Gastroesophageal sphincter (tissue), 4 donors: ENCODE measurements at regions not wholly inside any gene's neighbourhood (a gene's known extent, or its start where the extent isn't known, plus 50 kb on each side); places are given as distances from the start of the nearest gene placed in this dataset.

Source experiments
- ATAC-seq: fragments of 150-250 bp; one replicate; pipeline ENCODE4 v1.9.1; 2016; ENCODE audit warnings: mild to moderate bottlenecking, moderate library complexity
- H3K27ac ChIP-seq, 4 donors: fragments of 200-600 bp; sonication (generic) in 3 of 4; 1 replicate in 3 of 4; 2 replicates in 1 of 4; pipeline ENCODE4 v1.5.1; 2016 to 2019
- H3K27me3 ChIP-seq: fragments of 200-600 bp; sonication (generic); one replicate; pipeline ENCODE4 v1.5.1; 2019
- H3K36me3 ChIP-seq, 2 donors: fragments of 200-600 bp; sonication (generic); one replicate each; pipeline ENCODE4 v1.5.1; 2019; ENCODE audit warnings: control low read depth in 1 of 2
- H3K4me1 ChIP-seq, 3 donors: fragments of 200-600 bp; sonication (generic); 1 replicate in 2 of 3; 2 replicates in 1 of 3; pipeline ENCODE4 v1.5.1; 2016 to 2019; ENCODE audit warnings: control low read depth in 2 of 3
- H3K4me3 ChIP-seq, 2 donors: fragments of 200-600 bp; sonication (generic); one replicate each; pipeline ENCODE4 v1.5.1; 2019; ENCODE audit warnings: mild to moderate bottlenecking in 1 of 2, moderate library complexity in 1 of 2
- H3K9me3 ChIP-seq, 3 donors: fragments of 200-600 bp; sonication (generic); one replicate each; pipeline ENCODE4 v1.5.1; 2017 to 2019; ENCODE audit warnings: control low read depth in 2 of 3
- EP300 ChIP-seq: sonication (generic); formaldehyde crosslinking; IDR thresholded peaks from one replicate; pipeline ENCODE4 v1.6.1; 2017; ENCODE audit warnings: antibody characterized with exemption, mild to moderate bottlenecking
- POLR2A ChIP-seq, 2 donors: fragments of 450-650 bp; IDR thresholded peaks; one replicate each; pipeline ENCODE4 v1.6.1; 2017; ENCODE audit warnings: antibody characterized with exemption in 2 of 2, mild to moderate bottlenecking in 2 of 2, moderate library complexity in 1 of 2
- POLR2AphosphoS5 ChIP-seq: sonication (generic); formaldehyde crosslinking; IDR thresholded peaks from one replicate; pipeline ENCODE4 v1.6.1; 2017; ENCODE audit warnings: antibody characterized with exemption
- WGBS, 2 donors: methylation state at CpG; one replicate each; pipeline ENCODE4 v1.1.5; 2018; ENCODE audit warnings: low coverage in 1 of 2; 5-methylcytosine and 5-hydroxymethylcytosine counted together
- TF ChIP-seq, protein P1 (sequence below), 4 experiments: fragments of 200-600 bp in 2 of 4; fragments of 450-650 bp in 2 of 4; sonication (generic) in 1 of 4; IDR thresholded peaks; one replicate each; pipeline ENCODE4 v1.5.1; 2017 to 2019; ENCODE audit warnings: antibody characterized with exemption in 4 of 4, mild to moderate bottlenecking in 2 of 4, moderate library complexity in 2 of 4

GRCh38 chrX:9127986-9128385 lies 94.1 kb upstream of the FAM9B start:
- Histone ChIP-seq H3K4me3 (no peak overlapping the region), H3K4me1 (no peaks in the 10 kb centered on the region), H3K27ac (no peak overlapping the region), H3K9me3 (no peaks in the 10 kb centered on the region), H3K27me3 (no peaks in the 10 kb centered on the region), H3K36me3 (no peaks in the 10 kb centered on the region)
- ATAC-seq, result no peak
- TF ChIP-seq POLR2AphosphoS5 (no peak), EP300 (no peak), POLR2A (IDR thresholded peaks at IDR 0.05) (no peak)
- TF ChIP-seq, protein P1, sequence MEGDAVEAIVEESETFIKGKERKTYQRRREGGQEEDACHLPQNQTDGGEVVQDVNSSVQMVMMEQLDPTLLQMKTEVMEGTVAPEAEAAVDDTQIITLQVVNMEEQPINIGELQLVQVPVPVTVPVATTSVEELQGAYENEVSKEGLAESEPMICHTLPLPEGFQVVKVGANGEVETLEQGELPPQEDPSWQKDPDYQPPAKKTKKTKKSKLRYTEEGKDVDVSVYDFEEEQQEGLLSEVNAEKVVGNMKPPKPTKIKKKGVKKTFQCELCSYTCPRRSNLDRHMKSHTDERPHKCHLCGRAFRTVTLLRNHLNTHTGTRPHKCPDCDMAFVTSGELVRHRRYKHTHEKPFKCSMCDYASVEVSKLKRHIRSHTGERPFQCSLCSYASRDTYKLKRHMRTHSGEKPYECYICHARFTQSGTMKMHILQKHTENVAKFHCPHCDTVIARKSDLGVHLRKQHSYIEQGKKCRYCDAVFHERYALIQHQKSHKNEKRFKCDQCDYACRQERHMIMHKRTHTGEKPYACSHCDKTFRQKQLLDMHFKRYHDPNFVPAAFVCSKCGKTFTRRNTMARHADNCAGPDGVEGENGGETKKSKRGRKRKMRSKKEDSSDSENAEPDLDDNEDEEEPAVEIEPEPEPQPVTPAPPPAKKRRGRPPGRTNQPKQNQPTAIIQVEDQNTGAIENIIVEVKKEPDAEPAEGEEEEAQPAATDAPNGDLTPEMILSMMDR (IDR thresholded peaks at IDR 0.05), result no peak
- 69 to 90% methylated on average over 2 to 6 of the region's 6 CpGs for WGBS, 2 donors

DNA sequence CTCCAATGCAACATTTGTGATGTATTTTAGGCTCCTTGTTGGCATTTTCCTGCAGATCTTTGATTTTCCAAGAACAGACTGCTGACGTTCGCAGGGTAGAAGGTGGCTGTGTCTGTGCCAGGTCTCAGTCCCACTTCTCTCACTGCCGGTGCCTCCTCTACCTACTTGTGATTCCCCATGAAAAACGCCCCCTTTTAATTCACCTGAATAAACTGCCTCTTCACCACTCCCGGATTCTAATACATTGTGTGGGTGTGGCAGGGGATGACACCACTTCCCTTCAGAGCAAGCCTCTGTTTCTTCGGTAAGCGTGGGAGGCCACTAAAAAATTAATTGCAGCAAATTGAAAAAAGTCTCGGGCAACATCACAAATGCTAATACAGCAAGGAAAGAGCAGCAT lies 96.1 kb upstream of the FAM9B start:
- no peak for TF ChIP-seq POLR2AphosphoS5
- no peak for TF ChIP-seq EP300
- no peak for TF ChIP-seq POLR2A (IDR thresholded peaks at IDR 0.05)
- TF ChIP-seq, protein P1 (IDR thresholded peaks at IDR 0.05), result no peak
- no peaks in the 10 kb centered on the region for H3K36me3 ChIP-seq
- no peaks in the 10 kb centered on the region for H3K9me3 ChIP-seq
- no peaks in the 10 kb centered on the region for H3K27me3 ChIP-seq
- ATAC-seq, result no peak
- H3K4me1 ChIP-seq, result no peaks in the 10 kb centered on the region
- H3K4me3 ChIP-seq, result no peak overlapping the region
- H3K27ac ChIP-seq, result no peak overlapping the region
- WGBS, 2 donors, result 80 to 96% methylated on average over 1 to 5 of the region's 8 CpGs

DNA sequence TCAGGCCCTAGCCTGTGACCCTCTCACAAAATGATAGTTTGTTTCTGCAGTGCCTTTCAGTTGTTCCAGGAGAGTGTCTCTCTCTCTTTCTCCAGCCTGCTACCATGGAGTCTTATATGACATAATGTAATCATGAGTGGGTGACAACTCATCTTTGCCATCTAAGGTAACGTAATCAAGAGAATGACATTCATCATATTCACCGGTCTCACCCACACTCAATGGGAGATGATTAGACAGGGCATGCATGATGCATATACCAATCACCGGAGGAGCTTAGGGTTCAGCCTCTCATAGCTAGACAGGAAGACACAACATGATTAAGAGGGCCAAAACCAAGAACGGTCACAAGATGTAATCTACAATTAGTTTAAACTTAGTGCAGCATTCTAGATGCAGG lies 97.1 kb upstream of the FAM9B start:
- TF ChIP-seq POLR2A (IDR thresholded peaks at IDR 0.05) (no peak), POLR2AphosphoS5 (no peak), EP300 (no peak)
- TF ChIP-seq, protein P1 (IDR thresholded peaks at IDR 0.05), result no peak
- 100% methylated on average over 1 of the region's 4 CpGs; no CpG with 5 or more reads in 1 of the 2 donors for WGBS, 2 donors
- no peaks in the 10 kb centered on the region for H3K4me1 ChIP-seq
- ATAC-seq, result no peak
- no peak overlapping the region for H3K4me3 ChIP-seq
- no peaks in the 10 kb centered on the region for H3K27me3 ChIP-seq
- no peaks in the 10 kb centered on the region for H3K9me3 ChIP-seq
- H3K36me3 ChIP-seq, result no peaks in the 10 kb centered on the region
- H3K27ac ChIP-seq, result no peak overlapping the region

GRCh38 chrX:9132036-9132638 lies 98.2 kb upstream of the FAM9B start:
- ATAC-seq, result no peak
- Histone ChIP-seq H3K36me3 (no peaks in the 10 kb centered on the region), H3K4me3 (no peak overlapping the region), H3K4me1 (no peaks in the 10 kb centered on the region), H3K27ac (no peak overlapping the region), H3K27me3 (no peaks in the 10 kb centered on the region), H3K9me3 (no peaks in the 10 kb centered on the region)
- TF ChIP-seq POLR2AphosphoS5 (no peak), POLR2A (IDR thresholded peaks at IDR 0.05) (no peak), EP300 (no peak)
- TF ChIP-seq, protein P1 (IDR thresholded peaks at IDR 0.05), result no peak
- WGBS, 2 donors, result 40 to 75% methylated on average over 2 to 5 of the region's 5 CpGs

GRCh38 chrX:9133426-9133825 lies 99.5 kb upstream of the FAM9B start:
- H3K27me3 ChIP-seq, result no peaks in the 10 kb centered on the region
- no peaks in the 10 kb centered on the region for H3K36me3 ChIP-seq
- WGBS, 2 donors, result 60% methylated on average over 1 of the region's 1 CpG; no CpG with 5 or more reads in 1 of the 2 donors
- no peak overlapping the region for H3K27ac ChIP-seq
- no peaks in the 10 kb centered on the region for H3K9me3 ChIP-seq
- H3K4me1 ChIP-seq, result no peaks in the 10 kb centered on the region
- no peak for ATAC-seq
- H3K4me3 ChIP-seq, result no peak overlapping the region
- TF ChIP-seq EP300, result no peak
- TF ChIP-seq, protein P1 (IDR thresholded peaks at IDR 0.05), result no peak
- TF ChIP-seq POLR2A (IDR thresholded peaks at IDR 0.05), result no peak
- no peak for TF ChIP-seq POLR2AphosphoS5
